SK-N-SH (cell line): ENCODE measurements at regions not wholly inside any gene's neighbourhood (a gene's known extent, or its start where the extent isn't known, plus 50 kb on each side); places are given as distances from the start of the nearest gene placed in this dataset.

Source experiments
- CTCF ChIA-PET: fragments of 300-600, 350-600 bp; formaldehyde crosslinking; extraction: SDS; loops from one replicate; lab custom pipeline; 2021; lab: Yijun Ruan, JAX
- POLR2A ChIA-PET: fragments of 350-600 bp; sonication (Branson Sonifier 250); formaldehyde crosslinking; extraction: SDS; loops from one replicate; lab custom pipeline; 2020; ENCODE audit warnings: antibody characterized with exemption, inconsistent platforms; lab: Yijun Ruan, JAX
- DNase-seq: peaks from one replicate; pipeline ENCODE4 v3.0.0; 2012
- H2AFZ ChIP-seq: fragments of 200-600 bp; sonication (generic); 2 replicates; pipeline ENCODE4 v1.8.1; 2016; ENCODE audit warnings: antibody characterized with exemption, mild to moderate bottlenecking, low read depth
- H3F3A ChIP-seq: fragments of 200-600 bp; sonication (generic); replicated peaks from 2 replicates; pipeline ENCODE3; 2016; ENCODE audit warnings: antibody characterized with exemption, mild to moderate bottlenecking; ENCODE audit not compliant: insufficient read depth
- H3K27ac ChIP-seq, 2 experiments: fragments of 200-500 bp in 1 of 2; fragments of 200-600 bp in 1 of 2; sonication (Bioruptor generic) in 1 of 2; sonication (generic), shearing (Covaris generic) in 1 of 2; 2 replicates each; pipeline versions ENCODE4 v1.5.1 to v1.6.1; 2014 to 2016; ENCODE audit warnings: low read depth in 2 of 2, inconsistent platforms in 1 of 2, low read length in 1 of 2, mild to moderate bottlenecking in 1 of 2, mixed read lengths in 1 of 2
- H3K27me3 ChIP-seq: fragments of 200-600 bp; sonication (generic), shearing (Covaris generic); 2 replicates; pipeline ENCODE4 v1.6.1; 2016; ENCODE audit warnings: mixed run types; ENCODE audit not compliant: insufficient read depth
- H3K36me3 ChIP-seq, 2 experiments: fragments of 200-500 bp in 1 of 2; fragments of 200-600 bp in 1 of 2; sonication (Bioruptor generic) in 1 of 2; sonication (generic) in 1 of 2; replicated peaks in 1 of 2; 2 replicates each; pipeline versions ENCODE3 to v1.5.1; 2014 to 2016; ENCODE audit warnings: low read length in 1 of 2, mild to moderate bottlenecking in 1 of 2; ENCODE audit not compliant: insufficient read depth in 2 of 2, control insufficient read depth in 1 of 2
- H3K4me1 ChIP-seq, 2 experiments: fragments of 200-500 bp in 1 of 2; fragments of 200-600 bp in 1 of 2; sonication (Bioruptor generic) in 1 of 2; sonication (generic), shearing (Covaris generic) in 1 of 2; 2 replicates each; pipeline versions ENCODE4 v1.5.1 to v1.6.1; 2014 to 2016; ENCODE audit warnings: low read depth in 1 of 2, low read length in 1 of 2, mixed run types in 1 of 2; ENCODE audit not compliant: insufficient read depth in 2 of 2, control insufficient read depth in 1 of 2
- H3K4me2 ChIP-seq: fragments of 200-600 bp; sonication (generic), shearing (Covaris generic); 2 replicates; pipeline ENCODE4 v1.6.1; 2017; ENCODE audit warnings: mixed run types
- H3K4me3 ChIP-seq, 2 experiments: fragments of 200-500 bp in 1 of 2; fragments of 200-600 bp in 1 of 2; sonication (Bioruptor generic) in 1 of 2; sonication (generic), shearing (Covaris generic) in 1 of 2; 2 replicates each; pipeline versions ENCODE4 v1.5.1 to v1.8.1; 2014 to 2016; ENCODE audit warnings: low read depth in 2 of 2, inconsistent platforms in 1 of 2, low read length in 1 of 2, mild to moderate bottlenecking in 1 of 2, mixed read lengths in 1 of 2, moderate library complexity in 1 of 2
- H3K79me2 ChIP-seq: fragments of 200-600 bp; sonication (generic); 2 replicates; pipeline ENCODE4 v1.8.1; 2017; ENCODE audit warnings: mild to moderate bottlenecking; ENCODE audit not compliant: insufficient read depth
- H3K9ac ChIP-seq: fragments of 200-600 bp; sonication (generic); 2 replicates; pipeline ENCODE4 v1.6.1; 2017; ENCODE audit warnings: mixed run types
- H3K9me2 ChIP-seq: fragments of 200-600 bp; sonication (generic); 2 replicates; pipeline ENCODE4 v1.6.1; 2017; ENCODE audit warnings: mixed run types
- H3K9me3 ChIP-seq: fragments of 200-600 bp; sonication (generic); 2 replicates; pipeline ENCODE4 v1.6.1; 2017; ENCODE audit warnings: mixed run types, mild to moderate bottlenecking, moderate library complexity
- H4K20me1 ChIP-seq: fragments of 200-600 bp; sonication (generic); 2 replicates; pipeline ENCODE4 v1.6.1; 2017; ENCODE audit warnings: mild to moderate bottlenecking, mixed run types; ENCODE audit not compliant: insufficient read depth
- CHD2 ChIP-seq: fragments of 150-350 bp; IDR thresholded peaks from 2 replicates; pipeline ENCODE4 v1.6.1; 2018; ENCODE audit warnings: low read length; ENCODE audit not compliant: partially characterized antibody
- CTCF ChIP-seq: fragments of 200-600 bp; sonication (generic); IDR thresholded peaks from 2 replicates; pipeline ENCODE4 v1.6.1; 2017; ENCODE audit warnings: antibody characterized with exemption, mild to moderate bottlenecking, moderate library complexity
- EZH2phosphoT487 ChIP-seq: fragments of 200-600 bp; sonication (generic); IDR thresholded peaks from 2 replicates; pipeline ENCODE4 v1.6.1; 2017; ENCODE audit warnings: low read depth, mixed run types, mild to moderate bottlenecking, antibody characterized with exemption, moderate library complexity, borderline replicate concordance
- FOSL2 ChIP-seq: IDR thresholded peaks from 2 replicates; pipeline ENCODE4 v1.4.0; 2012; ENCODE audit warnings: low read depth, mild to moderate bottlenecking, moderate library complexity, borderline replicate concordance
- FOXM1 ChIP-seq: IDR thresholded peaks from 2 replicates; pipeline ENCODE4 v1.4.0; 2012; ENCODE audit warnings: low read depth, mild to moderate bottlenecking
- IRF3 ChIP-seq: fragments of 150-350 bp; IDR thresholded peaks from 2 replicates; pipeline ENCODE4 v1.6.1; 2016; ENCODE audit warnings: mild to moderate bottlenecking, low read depth, low read length
- JUND ChIP-seq: IDR thresholded peaks from 2 replicates; pipeline ENCODE4 v1.4.0; 2012
- MAX ChIP-seq: IDR thresholded peaks from 2 replicates; pipeline ENCODE4 v1.4.0; 2012; ENCODE audit warnings: low read depth
- MXI1 ChIP-seq: IDR thresholded peaks from 2 replicates; pipeline ENCODE4 v1.6.1; 2012; ENCODE audit warnings: mild to moderate bottlenecking, low read depth, low read length, improper control_type of control experiment
- NFIC ChIP-seq: IDR thresholded peaks from 2 replicates; pipeline ENCODE4 v1.4.0; 2012; ENCODE audit warnings: borderline replicate concordance
- NRF1 ChIP-seq: IDR thresholded peaks from 2 replicates; pipeline ENCODE4 v1.6.1; 2012; ENCODE audit warnings: low read depth, mild to moderate bottlenecking, low read length
- POLR2AphosphoS5 ChIP-seq: IDR thresholded peaks from 2 replicates; pipeline ENCODE4 v1.6.1; 2012; ENCODE audit warnings: low read depth, low read length
- RAD21 ChIP-seq: IDR thresholded peaks from 2 replicates; pipeline ENCODE4 v1.6.1; 2012; ENCODE audit warnings: mild to moderate bottlenecking, low read length
- RCOR1 ChIP-seq: fragments of 150-350 bp; IDR thresholded peaks from 2 replicates; pipeline ENCODE4 v1.6.1; 2017; ENCODE audit warnings: antibody characterized with exemption, low read length
- SIN3A ChIP-seq: IDR thresholded peaks from 2 replicates; pipeline ENCODE4 v1.6.1; 2012; ENCODE audit warnings: low read depth, mild to moderate bottlenecking, low read length, moderate library complexity, borderline replicate concordance
- TCF12 ChIP-seq: IDR thresholded peaks from 2 replicates; pipeline ENCODE4 v1.4.0; 2012
- WGBS: methylation state at CpG from one replicate; pipeline ENCODE4 v1.1.6; 2017; ENCODE audit warnings: low lambda C conversion rate; 5-methylcytosine and 5-hydroxymethylcytosine counted together
- TF ChIP-seq, protein P1 (sequence below): IDR thresholded peaks from 2 replicates; pipeline ENCODE4 v1.4.0; 2012; ENCODE audit warnings: low read depth, borderline replicate concordance

DNA sequence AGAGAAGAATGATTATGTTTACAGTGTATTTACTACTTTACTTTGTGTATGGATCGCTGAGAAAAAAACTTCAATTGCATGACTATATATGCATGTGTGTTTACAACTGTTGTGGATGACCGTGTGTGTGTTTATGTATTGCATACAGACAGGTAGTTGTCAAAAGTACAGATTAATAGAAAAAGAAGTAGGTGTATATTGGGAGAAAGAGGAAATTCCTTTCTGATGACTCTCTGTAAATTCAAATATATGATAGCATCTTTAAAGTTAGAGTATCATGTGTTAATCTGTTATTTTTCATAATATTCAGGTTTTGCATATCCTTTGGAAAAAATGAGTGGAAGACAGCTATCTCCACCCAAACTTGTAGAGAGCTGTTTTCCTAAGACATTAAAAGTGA lies 160.4 kb upstream of the AGR3 start:
- H3K79me2 ChIP-seq, result no peaks in the 10 kb centered on the region
- ChIA-PET POLR2A (no interaction called here), CTCF (no interaction called here)
- no peak overlapping the region for H3K27ac ChIP-seq
- H3K4me3 ChIP-seq, result no peak overlapping the region
- H3K9me3 ChIP-seq, result no peaks in the 10 kb centered on the region
- H3K4me2 ChIP-seq, result no peak overlapping the region
- DNase-seq, result no peak
- no peaks in the 10 kb centered on the region for H3F3A ChIP-seq
- 10% methylated on average over 2 of the region's 2 CpGs for WGBS
- TF ChIP-seq SIN3A (no peak), FOXM1 (no peak), MAX (no peak), NFIC (no peak), FOSL2 (no peak), RAD21 (no peak), CHD2 (no peak), EZH2phosphoT487 (no peak), CTCF (no peak), RCOR1 (no peak), TCF12 (no peak), JUND (no peak), IRF3 (no peak), MXI1 (no peak), POLR2AphosphoS5 (no peak), NRF1 (no peak)
- TF ChIP-seq, protein P1, sequence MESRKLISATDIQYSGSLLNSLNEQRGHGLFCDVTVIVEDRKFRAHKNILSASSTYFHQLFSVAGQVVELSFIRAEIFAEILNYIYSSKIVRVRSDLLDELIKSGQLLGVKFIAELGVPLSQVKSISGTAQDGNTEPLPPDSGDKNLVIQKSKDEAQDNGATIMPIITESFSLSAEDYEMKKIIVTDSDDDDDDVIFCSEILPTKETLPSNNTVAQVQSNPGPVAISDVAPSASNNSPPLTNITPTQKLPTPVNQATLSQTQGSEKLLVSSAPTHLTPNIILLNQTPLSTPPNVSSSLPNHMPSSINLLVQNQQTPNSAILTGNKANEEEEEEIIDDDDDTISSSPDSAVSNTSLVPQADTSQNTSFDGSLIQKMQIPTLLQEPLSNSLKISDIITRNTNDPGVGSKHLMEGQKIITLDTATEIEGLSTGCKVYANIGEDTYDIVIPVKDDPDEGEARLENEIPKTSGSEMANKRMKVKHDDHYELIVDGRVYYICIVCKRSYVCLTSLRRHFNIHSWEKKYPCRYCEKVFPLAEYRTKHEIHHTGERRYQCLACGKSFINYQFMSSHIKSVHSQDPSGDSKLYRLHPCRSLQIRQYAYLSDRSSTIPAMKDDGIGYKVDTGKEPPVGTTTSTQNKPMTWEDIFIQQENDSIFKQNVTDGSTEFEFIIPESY, result no peak
- no peaks in the 10 kb centered on the region for H3K9me2 ChIP-seq
- H4K20me1 ChIP-seq, result no peaks in the 10 kb centered on the region
- H3K9ac ChIP-seq, result no peak overlapping the region
- peaks cover 3% of the 10 kb centered on the region for H3K27me3 ChIP-seq
- H3K4me1 ChIP-seq, result peaks cover 0 to 5% of the 10 kb centered on the region in 2 experiments; a peak in 1 of 4 replicates
- no peaks in the 10 kb centered on the region for H3K36me3 ChIP-seq
- no peak overlapping the region for H2AFZ ChIP-seq
